Right lobe of liver (tissue), 4 donors: ENCODE measurements at regions not wholly inside any gene's neighbourhood (a gene's known extent, or its start where the extent isn't known, plus 50 kb on each side); places are given as distances from the start of the nearest gene placed in this dataset.

Experiments
- POLR2A ChIP-seq: fragments of 450-650 bp; IDR thresholded peaks from one replicate; pipeline ENCODE4 v1.6.1; 2017; ENCODE audit warnings: antibody characterized with exemption, mild to moderate bottlenecking
- TF ChIP-seq, protein P1 (sequence below), 4 donors: fragments of 200-600 bp in 3 of 4; fragments of 450-650 bp in 1 of 4; IDR thresholded peaks; one replicate each; pipeline versions ENCODE4 v1.5.1 to v1.8.0; 2016 to 2022; ENCODE audit warnings: antibody characterized with exemption in 4 of 4, mild to moderate bottlenecking in 2 of 4
- donor health status: DM: no; HTN: no; CAD: no.
- donor health status: DM: no; HTN: no; CAD: no.
- donor health status: DM: no; HTN: yes; CAD: no.

DNA sequence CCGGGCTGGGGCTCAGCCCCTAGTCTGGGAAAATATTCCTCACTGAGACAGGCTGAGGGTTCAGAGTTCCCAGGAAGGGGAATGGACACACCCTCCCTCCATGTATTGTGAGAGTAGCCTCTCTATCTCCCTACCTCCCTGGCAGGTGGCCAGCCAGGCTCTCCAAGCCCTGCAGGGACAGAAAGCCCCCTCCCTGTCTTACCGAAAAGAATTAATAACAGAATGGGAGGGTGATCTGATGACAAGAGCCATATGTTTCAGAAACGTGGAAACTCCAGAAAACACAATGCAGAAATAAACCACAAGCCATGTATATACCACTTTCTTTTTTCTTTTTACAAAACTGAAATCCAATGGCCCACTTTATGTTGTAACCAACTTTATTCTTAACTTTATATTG, 140.0 kb downstream of the CHST1 start:
- TF ChIP-seq, protein P1, sequence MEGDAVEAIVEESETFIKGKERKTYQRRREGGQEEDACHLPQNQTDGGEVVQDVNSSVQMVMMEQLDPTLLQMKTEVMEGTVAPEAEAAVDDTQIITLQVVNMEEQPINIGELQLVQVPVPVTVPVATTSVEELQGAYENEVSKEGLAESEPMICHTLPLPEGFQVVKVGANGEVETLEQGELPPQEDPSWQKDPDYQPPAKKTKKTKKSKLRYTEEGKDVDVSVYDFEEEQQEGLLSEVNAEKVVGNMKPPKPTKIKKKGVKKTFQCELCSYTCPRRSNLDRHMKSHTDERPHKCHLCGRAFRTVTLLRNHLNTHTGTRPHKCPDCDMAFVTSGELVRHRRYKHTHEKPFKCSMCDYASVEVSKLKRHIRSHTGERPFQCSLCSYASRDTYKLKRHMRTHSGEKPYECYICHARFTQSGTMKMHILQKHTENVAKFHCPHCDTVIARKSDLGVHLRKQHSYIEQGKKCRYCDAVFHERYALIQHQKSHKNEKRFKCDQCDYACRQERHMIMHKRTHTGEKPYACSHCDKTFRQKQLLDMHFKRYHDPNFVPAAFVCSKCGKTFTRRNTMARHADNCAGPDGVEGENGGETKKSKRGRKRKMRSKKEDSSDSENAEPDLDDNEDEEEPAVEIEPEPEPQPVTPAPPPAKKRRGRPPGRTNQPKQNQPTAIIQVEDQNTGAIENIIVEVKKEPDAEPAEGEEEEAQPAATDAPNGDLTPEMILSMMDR (IDR thresholded peaks at IDR 0.05), result no peak
- no peak for TF ChIP-seq POLR2A
